ENCODE measurements at regions not wholly inside any gene's neighbourhood (a gene's known extent, or its start where the extent isn't known, plus 50 kb on each side); places are given as distances from the start of the nearest gene placed in this dataset.

- no peak for TF ChIP-seq GATA2 (IDR thresholded peaks at IDR 0.05; ENCODE audit: insufficient read depth, insufficient read length, low read depth, low read length)
- TF ChIP-seq CTCF (IDR thresholded peaks at IDR 0.05; ENCODE audit: extremely low read depth in 1 of 2, insufficient read depth in 1 of 2, low read depth in 1 of 2, low read length in 2 of 2) = no peak
- no peak for TF ChIP-seq POLR2AphosphoS5 (IDR thresholded peaks at IDR 0.05; ENCODE audit: insufficient read depth, low read depth, low read length)
Observed at GRCh38 chr4:111977419-111977965, 167.8 kb upstream of the FAM241A start.

Data from endothelial cell of umbilical vein (primary cell).